GM18511 (cell line): ENCODE measurements at regions not wholly inside any gene's neighbourhood (a gene's known extent, or its start where the extent isn't known, plus 50 kb on each side); places are given as distances from the start of the nearest gene placed in this dataset.

Experiments
- ATAC-seq: cut with Tn5 transposase; IDR thresholded peaks from one replicate; pipeline ENCODE4 v1.9.1; 2021; ENCODE audit warnings: mild to moderate bottlenecking, moderate library complexity; ENCODE audit not compliant: unreplicated experiment

DNA sequence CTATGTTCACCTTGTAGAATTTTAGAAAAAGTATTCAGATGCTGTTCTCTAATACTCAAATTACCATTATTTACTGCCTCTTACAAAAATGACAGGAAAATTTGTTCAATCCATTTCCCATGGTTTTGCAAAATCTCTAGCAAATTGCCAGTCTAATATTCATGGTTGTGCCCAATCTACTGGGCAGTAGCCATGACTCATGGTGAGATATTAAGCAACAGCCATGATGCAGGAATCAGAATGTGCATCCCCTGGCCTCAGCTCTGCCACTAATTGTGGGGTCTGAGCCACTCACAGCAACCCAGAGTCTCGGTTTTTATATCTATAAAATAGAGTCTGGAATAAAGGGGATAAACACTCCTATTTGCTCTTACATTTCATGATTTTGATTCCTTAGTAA is 353.6 kb downstream of the DEPDC1B start:
- no peak for ATAC-seq

DNA sequence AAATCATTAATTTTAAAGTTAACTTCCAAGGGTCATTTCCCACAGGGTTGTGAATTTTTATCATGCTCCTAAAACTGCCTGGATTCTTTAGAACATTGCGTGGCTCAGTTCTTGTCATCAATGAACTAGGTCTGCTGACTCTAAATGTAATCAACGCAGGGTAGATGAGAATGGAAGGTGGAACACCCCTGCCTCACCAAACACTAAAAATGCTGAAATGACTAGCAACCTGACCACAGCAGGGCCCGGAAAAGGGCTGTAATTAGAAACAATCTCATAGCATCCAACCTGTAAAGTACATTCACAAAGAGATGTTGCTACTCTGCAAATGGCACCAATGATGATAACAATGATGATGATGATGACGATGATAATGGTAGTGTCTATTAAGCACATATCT is 356.9 kb downstream of the DEPDC1B start:
- no peak for ATAC-seq

DNA sequence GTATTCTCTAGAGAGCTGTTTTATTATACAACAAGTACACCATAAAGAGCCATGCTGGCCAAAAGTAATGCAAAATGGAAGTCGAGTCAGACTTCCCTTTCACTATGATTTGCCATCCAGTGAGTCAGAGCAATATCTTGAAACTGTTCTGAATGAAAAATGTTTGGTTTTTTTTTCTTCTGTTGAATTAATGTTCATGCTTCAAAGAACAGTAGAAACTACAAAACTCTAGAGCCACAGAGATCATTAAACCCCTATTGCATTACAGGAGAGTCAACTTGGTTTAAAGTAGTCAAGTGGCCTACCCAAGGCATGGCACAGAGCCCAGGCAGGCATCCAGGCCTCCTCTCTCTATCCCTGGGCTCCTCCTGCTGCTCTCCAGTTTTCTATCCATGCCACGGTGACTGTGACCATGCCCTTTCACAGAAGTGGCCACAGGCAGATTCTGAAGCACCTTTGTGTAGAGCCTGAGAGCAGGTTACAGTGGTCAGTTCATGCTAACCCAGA is 358.9 kb downstream of the DEPDC1B start:
- ATAC-seq: peak; percentile 72

DNA sequence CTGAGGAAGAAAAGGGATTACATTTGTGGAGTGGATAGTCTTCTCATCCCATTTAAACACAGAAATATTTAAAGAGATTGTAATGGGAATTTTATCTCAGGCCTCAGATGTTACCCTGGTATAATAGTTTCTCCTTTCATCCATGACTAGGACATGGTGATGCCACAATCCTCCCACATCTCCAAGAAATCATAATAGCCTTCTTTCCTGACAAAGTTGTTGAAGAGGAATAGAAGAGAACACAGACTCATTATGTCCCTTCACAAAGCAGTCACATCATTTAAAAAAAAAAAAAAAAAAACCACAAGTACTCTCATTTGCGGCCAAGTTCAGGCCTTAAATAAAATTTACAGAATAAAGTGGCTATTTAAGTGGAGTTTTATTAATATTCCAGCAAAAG is 359.6 kb downstream of the DEPDC1B start:
- ATAC-seq: no peak

DNA sequence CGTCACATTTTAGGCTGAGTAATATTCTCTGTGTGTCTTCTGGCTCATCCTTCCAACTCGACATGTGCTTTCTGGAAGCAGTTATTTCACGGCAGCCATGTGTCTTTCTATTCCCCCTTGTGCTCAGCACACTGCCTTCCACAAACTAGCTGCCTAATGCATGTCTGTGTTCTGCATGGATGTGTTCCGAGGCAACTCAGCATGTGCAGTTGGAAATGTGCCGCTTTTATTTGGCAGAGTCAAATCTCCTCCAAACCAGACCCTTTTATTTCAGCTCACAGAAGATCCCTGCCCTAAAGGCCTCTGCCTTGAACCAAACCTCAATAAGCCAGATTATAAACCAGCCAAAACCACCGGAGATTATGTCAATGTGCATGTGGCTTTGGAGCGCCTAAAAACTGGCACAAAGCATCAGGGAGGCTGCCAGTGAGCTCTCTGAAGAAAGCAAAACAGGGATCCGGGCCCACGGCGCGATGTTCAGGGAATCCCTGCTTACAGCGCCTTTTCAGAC is 360.2 kb downstream of the DEPDC1B start:
- no peak for ATAC-seq

DNA sequence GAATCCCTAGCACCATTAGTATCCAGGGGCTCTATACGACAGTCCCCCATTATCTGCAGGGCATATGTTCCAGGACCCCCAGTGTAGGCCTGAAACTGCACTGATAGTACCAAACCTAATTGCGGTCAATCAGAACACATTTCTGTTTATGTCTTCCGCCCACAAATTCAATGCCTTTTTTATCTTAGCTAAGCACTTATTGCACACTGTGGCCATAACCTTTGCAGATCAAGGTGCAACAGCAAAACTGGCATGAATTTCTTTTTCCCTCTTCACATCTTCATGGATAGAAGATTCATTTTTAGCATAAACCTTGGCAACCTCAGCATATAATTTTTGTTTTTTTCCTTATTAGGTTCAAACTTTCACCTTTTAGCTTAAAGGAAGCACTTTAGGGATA is 361.1 kb downstream of the DEPDC1B start:
- no peak for ATAC-seq

DNA sequence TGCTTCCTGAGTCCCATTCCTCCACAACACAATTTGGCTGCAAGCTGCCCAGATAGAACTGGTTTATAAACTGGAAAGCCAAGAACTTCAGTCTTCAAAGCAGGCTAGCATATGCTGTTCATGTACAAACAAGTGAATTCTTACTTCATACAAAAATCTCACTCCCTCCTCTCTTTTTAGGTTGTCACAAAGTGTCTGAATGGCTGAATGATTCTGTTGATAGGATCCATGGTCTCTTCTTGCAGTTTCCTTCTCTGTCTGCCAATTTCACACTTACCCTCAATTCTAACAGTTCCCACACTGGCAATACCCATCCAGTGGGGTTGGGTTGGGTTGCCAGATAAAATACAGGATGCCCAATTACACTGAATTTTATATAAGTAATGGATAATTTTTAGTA is 363.5 kb downstream of the DEPDC1B start:
- ATAC-seq: no peak

DNA sequence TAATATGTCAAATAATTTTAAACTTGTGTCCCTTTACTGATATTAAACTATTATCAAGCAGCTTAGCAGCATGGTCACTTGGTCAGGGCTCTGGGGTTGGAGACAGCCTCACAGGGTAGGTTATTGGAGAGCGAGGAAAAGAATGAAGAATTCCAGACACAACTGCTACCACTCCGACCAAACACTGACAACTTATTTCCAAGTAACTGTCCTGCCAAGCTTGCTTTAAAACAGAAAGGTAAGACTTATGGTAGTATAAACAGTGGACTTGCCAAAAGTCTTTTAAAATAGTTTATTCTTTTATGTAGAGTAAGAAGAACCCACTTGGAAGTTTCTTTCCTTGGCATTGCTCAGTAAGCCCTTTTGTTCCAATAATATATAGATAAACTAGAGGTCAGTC is 364.1 kb downstream of the DEPDC1B start:
- no peak for ATAC-seq

DNA sequence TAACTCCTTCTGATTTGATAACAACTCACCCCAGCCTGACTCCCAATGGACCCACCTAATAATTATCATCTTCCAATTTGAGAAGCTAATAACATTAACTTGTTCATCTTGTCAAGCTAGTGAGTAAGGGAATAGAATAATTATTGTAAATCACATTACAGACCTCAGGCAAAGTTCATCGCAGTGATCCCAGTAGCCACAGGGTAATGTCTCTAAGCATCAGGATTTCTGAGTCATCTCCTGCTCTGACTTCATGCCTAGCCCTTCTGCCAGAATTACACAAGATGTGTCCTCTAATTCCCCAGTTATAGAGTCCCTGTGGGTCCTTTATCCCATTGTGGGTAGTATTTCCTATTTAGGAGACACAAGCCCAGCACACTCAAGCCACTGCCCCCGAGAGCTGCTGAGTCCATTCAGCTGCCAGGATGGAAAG is 365.7 kb downstream of the DEPDC1B start:
- no peak for ATAC-seq

DNA sequence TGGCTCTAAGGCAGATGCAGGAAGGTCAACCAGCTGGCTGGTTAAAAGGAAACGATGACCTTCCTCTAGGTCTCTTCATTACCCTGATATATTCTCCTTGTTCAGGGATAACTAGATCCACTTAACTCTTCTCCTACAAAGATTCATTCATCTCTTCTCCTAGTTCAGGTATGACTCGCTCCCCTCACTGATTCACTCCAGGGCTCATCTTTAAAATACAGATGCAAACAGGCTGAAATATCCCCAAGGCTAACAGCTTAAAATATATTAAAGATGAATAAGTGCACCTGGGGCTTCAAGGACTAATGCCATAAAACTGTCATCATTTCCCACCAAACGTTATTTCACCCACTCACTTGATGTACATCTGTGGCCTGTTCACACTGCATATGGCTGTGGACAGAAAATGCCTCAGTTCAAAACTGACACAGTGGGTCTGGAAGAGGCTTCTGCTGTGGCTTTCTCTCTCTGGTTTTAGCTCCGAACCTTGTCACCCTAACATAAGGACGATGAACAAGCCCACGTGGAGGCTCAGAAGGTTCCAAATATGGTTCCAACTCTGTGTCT is 366.9 kb downstream of the DEPDC1B start:
- no peak for ATAC-seq

DNA sequence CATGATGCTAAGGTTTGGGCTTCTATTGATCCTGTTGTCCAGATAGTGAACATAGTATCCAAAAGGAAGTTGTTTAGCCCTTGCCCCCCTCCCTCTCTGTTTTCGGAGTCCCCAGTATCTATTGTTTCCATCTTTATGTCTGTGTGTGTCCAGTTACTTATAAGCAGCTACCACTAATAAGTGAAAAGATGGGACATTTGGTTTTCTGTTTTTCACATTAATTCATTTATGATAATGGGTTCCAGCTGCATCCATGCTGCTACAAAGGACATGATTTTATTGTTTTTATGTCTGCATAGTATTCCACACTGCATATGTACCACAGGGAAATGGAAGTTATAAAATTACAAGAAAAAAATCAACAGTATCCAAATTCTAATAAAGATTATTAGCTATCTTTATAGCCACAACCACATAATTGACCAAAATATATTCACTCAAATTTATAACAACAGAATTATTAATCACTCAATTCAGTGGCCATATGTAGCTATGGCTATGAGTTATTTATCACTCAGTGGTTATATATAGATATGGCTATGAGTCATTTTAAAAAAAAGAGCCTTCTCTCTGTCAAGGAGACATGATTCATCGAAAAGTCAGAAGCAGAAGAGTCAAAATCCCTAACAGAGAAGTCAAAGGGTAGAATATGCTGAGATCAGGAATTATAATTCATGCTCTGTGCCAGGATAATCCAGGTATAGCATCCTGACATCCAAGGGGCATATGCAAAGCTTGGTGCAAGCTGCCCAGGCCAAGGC is 367.5 kb downstream of the DEPDC1B start:
- no peak for ATAC-seq

DNA sequence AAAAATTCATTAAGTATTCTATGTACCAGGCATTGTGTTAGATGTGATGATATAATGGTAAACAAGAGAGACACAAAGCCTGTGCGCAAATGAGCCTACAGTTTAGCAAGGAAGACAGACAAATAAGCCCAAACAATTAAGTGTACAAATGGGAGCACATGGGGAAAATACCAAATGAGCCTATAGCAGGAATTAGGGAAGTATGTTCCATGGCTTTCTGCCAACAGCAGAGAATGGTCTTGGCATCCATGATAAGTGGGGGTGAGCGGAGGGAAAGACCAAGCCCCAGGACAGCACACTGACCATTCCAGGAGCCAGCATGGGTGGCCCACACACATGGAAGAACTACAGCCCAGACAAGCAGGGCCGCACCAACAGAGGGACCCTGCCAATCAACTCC is 369.7 kb downstream of the DEPDC1B start:
- no peak for ATAC-seq

DNA sequence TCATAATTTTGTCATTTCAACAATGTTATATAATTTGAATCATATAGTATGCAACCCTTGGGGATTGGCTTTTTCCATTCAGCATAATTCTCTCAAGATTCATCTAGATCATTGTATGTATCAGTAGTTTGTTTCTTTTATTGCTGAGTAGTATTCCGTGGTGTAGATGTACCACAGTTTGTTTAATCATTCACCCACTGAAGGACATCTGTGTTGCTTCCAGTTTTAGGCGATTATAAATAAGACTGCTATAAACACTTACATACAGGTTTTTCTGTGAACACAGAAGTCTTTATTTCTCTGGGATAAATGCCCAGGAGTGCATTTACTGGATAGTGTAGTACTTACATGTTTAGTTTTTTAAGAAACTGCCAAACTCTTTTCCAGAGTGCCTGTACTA is 374.1 kb downstream of the DEPDC1B start:
- ATAC-seq: no peak

DNA sequence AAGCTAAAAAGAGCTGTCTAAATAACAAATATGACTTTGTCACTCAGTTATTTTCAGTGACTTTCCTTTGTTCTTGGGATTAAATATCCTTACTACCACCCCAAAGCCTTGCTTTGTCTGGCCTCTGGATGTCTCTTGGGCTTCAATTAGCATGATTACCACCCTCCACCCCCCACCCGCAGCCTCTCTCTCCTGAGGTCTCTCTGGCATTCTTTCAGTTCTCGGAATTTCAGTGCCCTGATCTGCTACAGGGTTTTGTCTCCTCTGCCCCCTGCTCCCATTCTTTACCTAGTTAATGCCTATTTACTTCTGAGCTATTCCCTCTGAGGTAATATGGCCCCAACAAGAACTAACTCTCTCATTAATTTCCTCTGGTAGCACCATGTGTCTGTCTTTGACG is 376.4 kb downstream of the DEPDC1B start:
- ATAC-seq: no peak

DNA sequence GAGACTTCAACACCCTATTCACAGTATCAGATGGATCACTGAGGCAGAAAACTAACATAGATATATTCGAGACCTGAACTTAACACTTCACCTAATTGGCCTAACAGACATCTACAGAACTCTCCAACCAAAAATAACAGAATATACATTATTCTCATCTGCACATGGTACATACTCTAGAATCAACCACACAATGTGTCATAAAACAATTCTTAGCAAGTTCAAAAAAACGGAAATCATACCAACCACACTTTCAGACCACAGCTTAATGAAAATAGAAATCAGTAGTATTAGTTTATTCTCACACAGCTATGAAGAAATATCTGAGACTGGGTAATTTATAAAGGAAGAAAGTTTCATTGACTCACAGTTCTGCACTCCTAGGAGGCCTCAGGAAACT is 387.9 kb downstream of the DEPDC1B start:
- peak; percentile 60 for ATAC-seq

DNA sequence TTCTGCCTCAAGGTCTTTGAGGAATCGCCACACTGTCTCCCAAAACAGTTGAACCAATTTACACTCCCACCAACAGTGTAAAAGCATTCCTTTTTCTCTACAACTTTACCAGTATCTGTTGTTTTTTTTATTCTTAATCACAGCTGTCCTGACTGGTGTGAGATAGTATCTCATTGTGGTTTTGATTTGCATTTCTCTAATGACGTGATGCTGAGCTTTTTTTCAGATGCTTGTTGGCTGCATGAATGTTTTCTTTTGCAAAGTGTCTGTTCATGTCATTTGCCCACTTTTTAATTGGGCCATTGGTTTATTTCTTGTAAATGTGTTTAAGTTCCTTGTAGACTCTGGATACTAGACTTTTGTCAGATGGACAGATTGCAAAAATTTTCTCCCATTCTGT is 400.0 kb downstream of the DEPDC1B start:
- no peak for ATAC-seq

DNA sequence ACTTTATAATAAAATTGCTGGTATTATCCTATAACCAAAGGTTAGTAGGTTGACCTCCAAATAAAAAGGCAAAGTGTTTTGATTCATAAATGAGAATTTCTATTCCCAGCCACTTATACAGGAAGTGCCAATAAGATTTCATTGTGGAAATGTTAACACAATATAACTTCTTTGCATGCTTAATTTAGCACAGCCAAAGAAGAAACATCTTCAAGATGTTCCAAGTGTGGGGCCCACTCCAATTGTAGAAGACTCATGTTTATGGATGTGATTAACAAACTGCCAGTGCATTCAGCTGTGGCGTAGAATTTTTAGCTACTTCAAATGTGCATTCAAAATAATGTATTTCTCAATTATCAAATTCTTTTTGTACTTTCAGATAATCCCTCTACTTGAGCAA is 402.3 kb downstream of the DEPDC1B start:
- no peak for ATAC-seq

DNA sequence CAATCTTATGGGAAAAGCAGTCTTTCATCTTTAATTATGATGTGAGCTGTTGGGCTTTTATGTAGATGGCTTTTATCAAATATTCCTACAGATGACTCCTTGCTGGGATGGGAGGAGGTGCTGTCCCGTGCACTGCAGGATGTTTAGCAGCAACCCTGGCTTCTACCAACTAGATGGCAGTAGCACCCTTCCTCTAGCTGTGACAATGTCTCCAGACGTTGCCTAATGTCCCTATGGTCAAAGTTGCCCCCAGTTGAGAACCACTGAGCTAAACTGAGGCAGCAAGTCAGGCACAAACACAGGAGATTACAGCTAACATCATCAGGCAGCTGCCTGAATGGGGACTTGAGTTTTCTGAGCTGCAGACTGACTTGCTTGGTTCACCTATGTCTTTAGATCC is 401.9 kb upstream of the PDE4D start:
- no peak for ATAC-seq

DNA sequence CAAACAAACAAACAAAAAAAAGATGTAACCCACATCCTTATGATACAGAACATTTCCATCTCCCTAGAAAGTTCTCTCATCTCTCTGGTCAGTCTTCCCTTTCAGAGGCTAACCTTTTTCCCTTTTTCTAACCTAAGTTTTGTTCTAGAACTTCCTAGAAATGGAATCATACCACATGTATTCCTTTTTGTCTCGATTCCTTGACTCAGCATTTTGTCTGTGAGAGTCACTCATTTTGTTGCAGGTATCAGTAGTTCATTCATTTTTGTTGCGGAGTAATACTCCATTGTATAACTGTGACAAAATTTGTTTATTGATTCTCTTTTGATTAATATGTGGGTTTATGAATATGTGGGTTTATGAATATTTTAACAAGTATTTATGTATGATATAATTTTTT is 400.0 kb upstream of the PDE4D start:
- no peak for ATAC-seq

DNA sequence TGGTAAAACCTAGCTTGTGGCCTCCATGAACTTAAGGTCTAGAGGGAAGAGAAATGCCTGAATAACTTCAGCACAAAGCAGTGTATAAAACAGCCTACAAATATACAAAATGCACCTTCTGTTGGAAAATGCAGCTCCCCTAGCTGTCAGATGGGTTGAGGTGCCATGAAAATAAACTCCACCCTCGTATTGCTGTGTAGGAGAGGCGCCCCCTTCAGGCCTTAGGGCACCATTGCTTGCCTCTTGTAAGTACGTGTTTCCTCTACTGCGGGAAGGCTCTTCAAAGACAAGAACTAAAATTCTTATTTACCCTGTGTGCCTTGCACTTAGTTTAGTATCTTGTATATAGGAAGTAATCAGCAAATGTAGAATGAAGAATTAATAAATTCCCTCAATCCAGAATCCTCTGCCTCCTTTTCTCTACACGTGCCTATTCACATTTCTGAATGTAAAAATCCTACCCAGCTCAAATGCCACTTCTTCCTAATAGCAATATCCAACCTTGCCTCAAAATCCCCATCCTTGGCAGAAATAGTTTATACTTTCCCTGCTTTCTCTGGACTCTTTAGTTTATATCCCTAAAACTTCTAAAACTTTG is 393.7 kb upstream of the PDE4D start:
- peak; percentile 76 for ATAC-seq

DNA sequence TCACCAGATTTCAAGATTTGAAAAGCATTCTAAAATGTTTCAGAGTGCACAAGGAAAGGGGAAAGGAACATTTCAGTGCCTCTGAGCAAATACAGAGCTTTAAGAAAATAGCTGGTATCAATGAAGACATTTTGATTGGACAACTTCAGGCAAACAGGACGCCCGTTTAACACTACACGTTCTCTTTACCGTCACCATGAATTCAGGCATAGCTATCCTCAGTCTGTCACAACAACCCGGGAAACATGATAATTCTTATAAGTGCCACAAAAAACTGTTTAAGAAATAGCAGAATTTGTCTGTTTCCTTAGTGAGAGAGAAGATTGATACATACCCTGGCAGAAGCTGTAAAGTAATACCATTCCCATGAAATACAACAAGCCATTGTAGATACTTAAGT is 392.4 kb upstream of the PDE4D start:
- no peak for ATAC-seq

DNA sequence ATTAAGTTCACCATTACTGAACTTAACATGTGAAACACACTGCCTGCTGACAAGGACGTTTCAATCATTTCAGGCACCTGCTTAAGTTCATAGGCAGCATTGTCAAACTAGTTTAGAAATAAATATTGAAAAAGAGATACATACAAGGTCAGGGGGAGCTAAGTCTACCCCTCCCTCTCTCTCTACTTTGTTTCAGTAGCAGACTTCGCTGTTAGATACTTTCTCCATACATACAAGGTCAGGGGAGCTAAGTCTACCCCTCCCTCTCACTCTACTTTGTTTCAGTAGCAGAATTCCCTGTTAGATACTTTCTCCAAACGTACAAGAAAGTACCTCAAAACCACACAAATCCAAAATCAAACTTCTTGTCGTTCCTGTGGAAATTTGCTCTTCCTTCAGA is 387.4 kb upstream of the PDE4D start:
- ATAC-seq: no peak
